GM23338 (cell line): ENCODE measurements at regions not wholly inside any gene's neighbourhood (a gene's known extent, or its start where the extent isn't known, plus 50 kb on each side); places are given as distances from the start of the nearest gene placed in this dataset.
A peak's percentile ranks its signal among the peaks of the same experiment; 100 is the strongest.

ENCODE experiments used
- ATAC-seq: fragments of 200-7000 bp; cut with Tn5 transposase; 3 replicates; pipeline ENCODE4 v1.9.1; 2020
- DNase-seq: peaks from one replicate; pipeline ENCODE4 v3.0.0-alpha.2; 2015; ENCODE audit warnings: low spot score
- H2AFZ ChIP-seq: fragments of 200-600 bp; sonication (generic); 2 replicates; pipeline ENCODE4 v1.8.0; 2016; ENCODE audit warnings: antibody characterized with exemption, mild to moderate bottlenecking, moderate library complexity
- H3F3A ChIP-seq: fragments of 200-600 bp; sonication (generic); replicated peaks from 2 replicates; pipeline ENCODE4 v1.8.0; 2017; ENCODE audit warnings: antibody characterized with exemption, mixed run types, low read depth
- H3K27ac ChIP-seq: fragments of 200-600 bp; sonication (generic); 2 replicates; pipeline ENCODE4 v1.6.1; 2016; ENCODE audit warnings: low read depth
- H3K27me3 ChIP-seq: fragments of 200-600 bp; sonication (generic); 2 replicates; pipeline ENCODE4 v1.8.0; 2016; ENCODE audit warnings: mild to moderate bottlenecking, mixed run types, moderate library complexity; ENCODE audit not compliant: insufficient read depth
- H3K36me3 ChIP-seq: fragments of 200-600 bp; sonication (generic); 2 replicates; pipeline ENCODE4 v1.8.0; 2016; ENCODE audit warnings: mild to moderate bottlenecking; ENCODE audit not compliant: insufficient read depth
- H3K4me1 ChIP-seq: fragments of 200-600 bp; sonication (generic); 2 replicates; pipeline ENCODE4 v1.8.0; 2016; ENCODE audit warnings: mild to moderate bottlenecking, moderate library complexity; ENCODE audit not compliant: insufficient read depth
- H3K4me2 ChIP-seq: fragments of 200-600 bp; sonication (generic); 2 replicates; pipeline ENCODE4 v1.7.1; 2017; ENCODE audit warnings: mixed run types
- H3K4me3 ChIP-seq: fragments of 200-600 bp; sonication (generic); 2 replicates; pipeline ENCODE4 v1.6.1; 2016; ENCODE audit warnings: mixed run types
- H3K79me2 ChIP-seq: fragments of 200-600 bp; sonication (generic); replicated peaks from 2 replicates; pipeline ENCODE4 v1.8.0; 2017; ENCODE audit warnings: mild to moderate bottlenecking; ENCODE audit not compliant: insufficient read depth
- H3K9me2 ChIP-seq: fragments of 200-600 bp; sonication (generic); 2 replicates; pipeline ENCODE4 v1.8.0; 2017; ENCODE audit not compliant: insufficient read depth
- H4K20me1 ChIP-seq: fragments of 200-600 bp; sonication (generic); replicated peaks from 2 replicates; pipeline ENCODE4 v1.8.0; 2017; ENCODE audit warnings: mild to moderate bottlenecking; ENCODE audit not compliant: insufficient read depth
- H3K27ac Mint-ChIP-seq: 2 replicates; pipeline ENCODE4 v1.8.0; 2020; ENCODE audit warnings: inconsistent platforms, mild to moderate bottlenecking, moderate library complexity, mixed read lengths
- H3K27me3 Mint-ChIP-seq: 3 replicates; pipeline ENCODE4 v1.8.0; 2022; ENCODE audit warnings: low read depth, mild to moderate bottlenecking, moderate library complexity, mixed read lengths, inconsistent platforms; ENCODE audit not compliant: insufficient read depth, poor library complexity
- H3K36me3 Mint-ChIP-seq: 3 replicates; pipeline ENCODE4 v1.8.0; 2021; ENCODE audit warnings: low read depth, mild to moderate bottlenecking, inconsistent platforms, moderate library complexity, mixed read lengths
- H3K4me1 Mint-ChIP-seq: 3 replicates; pipeline ENCODE4 v1.8.0; 2020; ENCODE audit warnings: mild to moderate bottlenecking, inconsistent platforms, mixed read lengths
- H3K4me3 Mint-ChIP-seq: 3 replicates; pipeline ENCODE4 v1.8.0; 2021; ENCODE audit warnings: moderate library complexity, mild to moderate bottlenecking, inconsistent platforms, mixed read lengths
- H3K9me3 Mint-ChIP-seq: 3 replicates; pipeline ENCODE4 v1.8.0; 2020; ENCODE audit warnings: moderate library complexity, mild to moderate bottlenecking, inconsistent platforms, mixed read lengths
- CREB1 ChIP-seq: fragments of 250-450 bp; sonication (Bioruptor Pico); IDR thresholded peaks from 2 replicates; pipeline ENCODE4 v1.5.0; 2020; ENCODE audit warnings: low read depth, mild to moderate bottlenecking, moderate library complexity
- CTCF ChIP-seq, 2 experiments: fragments of 200-600 bp in 1 of 2; sonication (generic) in 1 of 2; conservative IDR thresholded peaks; 2 replicates each; pipeline versions ENCODE4 v1.5.1 to v1.6.1; 2016 to 2017; ENCODE audit warnings: antibody characterized with exemption in 2 of 2, low read depth in 2 of 2, mild to moderate bottlenecking in 2 of 2, moderate library complexity in 1 of 2
- ETS1 ChIP-seq: IDR thresholded peaks from 2 replicates; pipeline ENCODE4 v1.6.1; 2016; ENCODE audit warnings: antibody characterized with exemption
- EZH2 ChIP-seq: fragments of 200-600 bp; sonication (generic); IDR thresholded peaks from one replicate; pipeline ENCODE4 v1.8.0; 2017; ENCODE audit warnings: antibody characterized with exemption, mild to moderate bottlenecking, low read depth; ENCODE audit not compliant: unreplicated experiment
- EZH2phosphoT487 ChIP-seq: fragments of 200-600 bp; sonication (generic); IDR thresholded peaks from one replicate; pipeline ENCODE4 v1.8.1; 2018; ENCODE audit warnings: antibody characterized with exemption; ENCODE audit not compliant: unreplicated experiment
- JUNB ChIP-seq: IDR thresholded peaks from one replicate; pipeline ENCODE4 v1.6.1; 2016; ENCODE audit warnings: antibody characterized with exemption; ENCODE audit not compliant: unreplicated experiment
- NANOG ChIP-seq: IDR thresholded peaks from 2 replicates; pipeline ENCODE4 v1.6.1; 2016; ENCODE audit warnings: antibody characterized with exemption, borderline replicate concordance
- REST ChIP-seq: IDR thresholded peaks from one replicate; pipeline ENCODE4 v1.6.1; 2018; ENCODE audit warnings: antibody characterized with exemption; ENCODE audit not compliant: unreplicated experiment
- STAT1 ChIP-seq: IDR thresholded peaks from one replicate; pipeline ENCODE4 v1.6.1; 2016; ENCODE audit warnings: antibody characterized with exemption; ENCODE audit not compliant: unreplicated experiment
- ZNF114 ChIP-seq: fragments of 250-450 bp; sonication (Bioruptor Pico); IDR thresholded peaks from 2 replicates; pipeline ENCODE4 v1.5.0; 2020; ENCODE audit warnings: mild to moderate bottlenecking, moderate library complexity
- ZNF462 ChIP-seq: fragments of 250-450 bp; sonication (Bioruptor Pico); IDR thresholded peaks from 2 replicates; pipeline ENCODE4 v1.5.0; 2020; ENCODE audit warnings: mild to moderate bottlenecking, moderate library complexity

- TF ChIP-seq ZNF462 (CRISPR knock-in tag) (no peak), ETS1 (no peak), NANOG (no peak), EZH2 (no peak), EZH2phosphoT487 (no peak)
Observed at GRCh38 chr9:21557428-21557768, 75.3 kb upstream of the IFNE start (continued).

GRCh38 chr9:21558079-21558478, 76.0 kb upstream of the IFNE start:
- H3F3A ChIP-seq, result no peaks in the 10 kb centered on the region
- peaks cover 32% of the 10 kb centered on the region for H3K27me3 ChIP-seq
- peaks cover 40% of the 10 kb centered on the region for H3K4me1 Mint-ChIP-seq
- no peak for DNase-seq
- no peaks in the 10 kb centered on the region for H3K9me2 ChIP-seq
- H2AFZ ChIP-seq, result no peak overlapping the region
- H3K9me3 Mint-ChIP-seq, result no peaks in the 10 kb centered on the region
- H3K27ac ChIP-seq, result no peak overlapping the region
- H3K36me3 ChIP-seq, result no peaks in the 10 kb centered on the region
- H3K27me3 Mint-ChIP-seq, result peaks cover 16% of the 10 kb centered on the region
- peaks cover 51% of the 10 kb centered on the region for H3K79me2 ChIP-seq
- no peak overlapping the region for H3K27ac Mint-ChIP-seq
- peaks cover 45% of the 10 kb centered on the region for H3K4me1 ChIP-seq
- H3K4me3 Mint-ChIP-seq, result peak overlapping the region; percentile 73
- ATAC-seq, result no peak
- H3K36me3 Mint-ChIP-seq, result no peaks in the 10 kb centered on the region
- peak overlapping the region; percentile 67 for H3K4me3 ChIP-seq
- no peaks in the 10 kb centered on the region; the same call in 1 of the 2 replicates for H4K20me1 ChIP-seq
- peak overlapping the region; percentile 87 for H3K4me2 ChIP-seq
- TF ChIP-seq EZH2 (no peak), CTCF (conservative IDR thresholded peaks at IDR 0.05; ENCODE audit: low read depth in 2 of 2) (no peak), STAT1 (no peak), NANOG (no peak), CREB1 (CRISPR knock-in tag) (no peak), REST (no peak), EZH2phosphoT487 (no peak), ZNF114 (CRISPR knock-in tag) (no peak), ETS1 (no peak), JUNB (no peak)
